GM21737 (cell line): ENCODE measurements at regions not wholly inside any gene's neighbourhood (a gene's known extent, or its start where the extent isn't known, plus 50 kb on each side); places are given as distances from the start of the nearest gene placed in this dataset.

ENCODE experiments used
- ATAC-seq: cut with Tn5 transposase; IDR thresholded peaks from one replicate; pipeline ENCODE4 v1.9.1; 2021; ENCODE audit warnings: mild to moderate bottlenecking, moderate library complexity; ENCODE audit not compliant: unreplicated experiment

- no peak for ATAC-seq
Measured at GRCh38 chr10:128367807-128368206, 241.6 kb upstream of the MKI67 start.

GRCh38 chr10:128369101-128369650, 243.0 kb upstream of the MKI67 start:
- no peak for ATAC-seq

- peak; percentile 85 for ATAC-seq
Measured at GRCh38 chr10:128373071-128373749, 247.0 kb upstream of the MKI67 start.

GRCh38 chr10:128373831-128374230, 247.6 kb upstream of the MKI67 start:
- ATAC-seq: no peak

- ATAC-seq: no peak
Measured at GRCh38 chr10:128375171-128375570, 248.9 kb upstream of the MKI67 start.

GRCh38 chr10:128377364-128377987, 251.3 kb upstream of the MKI67 start:
- no peak for ATAC-seq

- ATAC-seq: no peak
Measured at GRCh38 chr10:128377988-128378387, 251.8 kb upstream of the MKI67 start.

GRCh38 chr10:128380946-128381345, 254.7 kb upstream of the MKI67 start:
- no peak for ATAC-seq

- no peak for ATAC-seq
Measured at GRCh38 chr10:128382225-128382624, 256.0 kb upstream of the MKI67 start.

- ATAC-seq: no peak
Measured at GRCh38 chr10:128384831-128385230, 258.6 kb upstream of the MKI67 start.

- no peak for ATAC-seq
Measured at GRCh38 chr10:128386231-128386630, 260.0 kb upstream of the MKI67 start.

GRCh38 chr10:128386816-128387604, 260.8 kb upstream of the MKI67 start:
- no peak for ATAC-seq

GRCh38 chr10:128390596-128390995, 264.4 kb upstream of the MKI67 start:
- ATAC-seq: no peak

- ATAC-seq: no peak
Measured at GRCh38 chr10:128393546-128393945, 267.3 kb upstream of the MKI67 start.

GRCh38 chr10:128398118-128398517, 271.9 kb upstream of the MKI67 start:
- no peak for ATAC-seq

GRCh38 chr10:128398999-128399398, 272.8 kb upstream of the MKI67 start:
- ATAC-seq: no peak

- no peak for ATAC-seq
Measured at GRCh38 chr10:128400564-128400963, 274.3 kb upstream of the MKI67 start.

- no peak for ATAC-seq
Measured at GRCh38 chr10:128405450-128405849, 279.2 kb upstream of the MKI67 start.

GRCh38 chr10:128411643-128412042, 285.4 kb upstream of the MKI67 start:
- ATAC-seq: no peak

- no peak for ATAC-seq
Measured at GRCh38 chr10:128414568-128414967, 288.3 kb upstream of the MKI67 start.

GRCh38 chr10:128416231-128416630, 290.0 kb upstream of the MKI67 start:
- ATAC-seq: no peak

- no peak for ATAC-seq
Measured at GRCh38 chr10:128417826-128418225, 291.6 kb upstream of the MKI67 start.
